K562 (cell line): ENCODE measurements at regions not wholly inside any gene's neighbourhood (a gene's known extent, or its start where the extent isn't known, plus 50 kb on each side); places are given as distances from the start of the nearest gene placed in this dataset.

ENCODE experiments used
- ATAC-seq: fragments of 200-7000 bp; cut with Tn5 transposase; 3 replicates; pipeline ENCODE4 v1.9.1; 2020; ENCODE audit warnings: moderate library complexity
- BruUV-seq: library from RNA; stranded (reverse); fragments of 400-500 nt; replicated peaks from 2 replicates; lab custom pipeline; 2021; lab: Mats Ljungman, UMichigan
- CTCF ChIA-PET: fragments of 300-600 bp; formaldehyde crosslinking; extraction: SDS; loops from one replicate; lab custom pipeline; 2021; ENCODE audit warnings: low intra/inter-chr PET ratio; lab: Yijun Ruan, JAX
- POLR2A ChIA-PET: fragments of 300-600, 350-650 bp; sonication (Branson Sonifier 250); formaldehyde crosslinking; extraction: SDS; loops from one replicate; lab custom pipeline; 2021; ENCODE audit warnings: antibody characterized with exemption, inconsistent platforms; lab: Yijun Ruan, JAX
- DNase-seq, 4 experiments: peaks; one replicate each; pipeline versions ENCODE4 v3.0.0 to v3.0.0-alpha.2; 2011 to 2018; ENCODE audit warnings: low spot score in 3 of 4, mixed read lengths in 3 of 4; ENCODE audit errors: extremely low read depth in 1 of 4
- FAIRE-seq: peaks from 2 replicates; lab custom pipeline; 2011; peaks lifted over from hg19 to GRCh38; lab: Jason Lieb, UNC
- H2AFZ ChIP-seq: 2 replicates; pipeline ENCODE4 v1.6.0; 2011; ENCODE audit warnings: low read depth, low read length, control low read depth, inconsistent platforms
- H3K27ac ChIP-seq: fragments of 200-600 bp; 3 replicates; pipeline ENCODE4 v1.8.0; 2011; ENCODE audit warnings: low read depth, mild to moderate bottlenecking, control low read depth, inconsistent platforms, low read length, moderate library complexity, mixed read lengths; ENCODE audit errors: extremely low read depth
- H3K27me3 ChIP-seq, 2 experiments: fragments of 300-600 bp in 1 of 2; 2 replicates in 1 of 2; 3 replicates in 1 of 2; pipeline versions ENCODE4 v1.6.0 to v1.8.0; 2011; ENCODE audit warnings: inconsistent platforms in 2 of 2, low read length in 2 of 2, mild to moderate bottlenecking in 1 of 2, mixed read lengths in 1 of 2, moderate library complexity in 1 of 2; ENCODE audit not compliant: control insufficient read depth in 2 of 2, insufficient read depth in 2 of 2
- H3K36me3 ChIP-seq: fragments of 300-600 bp; 3 replicates; pipeline ENCODE4 v1.8.0; 2011; ENCODE audit warnings: mild to moderate bottlenecking, low read length, inconsistent platforms; ENCODE audit not compliant: control insufficient read depth, insufficient read depth
- H3K4me1 ChIP-seq, 2 experiments: fragments of 200-600 bp in 1 of 2; replicated peaks in 1 of 2; 2 replicates in 1 of 2; 3 replicates in 1 of 2; pipeline versions ENCODE4 v1.5.1 to v1.8.0; 2011; ENCODE audit warnings: inconsistent platforms in 2 of 2, low read length in 2 of 2, mild to moderate bottlenecking in 1 of 2, mixed read lengths in 1 of 2, moderate library complexity in 1 of 2; ENCODE audit not compliant: control insufficient read depth in 2 of 2, insufficient read depth in 2 of 2
- H3K4me2 ChIP-seq: 2 replicates; pipeline ENCODE4 v1.6.1; 2011; ENCODE audit warnings: low read length, control low read depth, inconsistent platforms, mixed read lengths; ENCODE audit not compliant: insufficient read depth
- H3K4me3 ChIP-seq: fragments of 200-600 bp; sonication (generic), shearing (Covaris generic); 2 replicates; pipeline ENCODE4 v1.5.1; 2016; ENCODE audit warnings: control low read depth, inconsistent platforms
- H3K79me2 ChIP-seq: fragments of 200-600 bp; 3 replicates; pipeline ENCODE4 v1.8.0; 2011; ENCODE audit warnings: low read length, inconsistent platforms; ENCODE audit not compliant: control insufficient read depth, insufficient read depth
- H3K9ac ChIP-seq, 2 experiments: 2 replicates each; pipeline versions ENCODE4 v1.6.0 to v1.6.1; 2011; ENCODE audit warnings: low read depth in 2 of 2, low read length in 2 of 2, control low read depth in 1 of 2, inconsistent platforms in 1 of 2, mild to moderate bottlenecking in 1 of 2, mixed read lengths in 1 of 2; ENCODE audit not compliant: insufficient read depth in 1 of 2
- H3K9me1 ChIP-seq: one replicate; pipeline ENCODE4 v1.6.0; 2011; ENCODE audit warnings: inconsistent platforms, mild to moderate bottlenecking, low read length, moderate library complexity; ENCODE audit not compliant: control insufficient read depth, insufficient read depth
- H3K9me3 ChIP-seq: replicated peaks from 2 replicates; pipeline ENCODE4 v1.5.1; 2011; ENCODE audit warnings: low read depth, low read length, inconsistent platforms; ENCODE audit not compliant: control insufficient read depth, insufficient read depth
- H4K20me1 ChIP-seq: replicated peaks from 2 replicates; pipeline ENCODE4 v1.6.1; 2011; ENCODE audit warnings: low read length, inconsistent platforms, mixed read lengths; ENCODE audit not compliant: control insufficient read depth, insufficient read depth
- EP300 ChIP-seq: IDR thresholded peaks from 2 replicates; pipeline ENCODE4 v1.6.1; 2012; ENCODE audit warnings: low read length, improper control_type of control experiment
- IRF9 ChIP-seq: fragments of 450-650 bp; IDR thresholded peaks from 2 replicates; pipeline ENCODE4 v1.6.1; 2016; ENCODE audit warnings: missing biosample characterization, missing genetic modification characterization
- KAT2B ChIP-seq: IDR thresholded peaks from one replicate; pipeline ENCODE4 v1.6.1; 2012; ENCODE audit warnings: low read depth, mild to moderate bottlenecking, control low read depth, inconsistent platforms, low read length, moderate library complexity
- MEF2D ChIP-seq: conservative IDR thresholded peaks from 2 replicates; pipeline ENCODE4 v1.6.1; 2016; ENCODE audit warnings: low read depth, missing genetic modification characterization, missing compliant biosample characterization
- NCOA1 ChIP-seq: fragments of 450-650 bp; IDR thresholded peaks from 2 replicates; pipeline ENCODE4 v1.6.1; 2016; ENCODE audit warnings: low read depth
- POLR2AphosphoS2 ChIP-seq: IDR thresholded peaks from 2 replicates; pipeline ENCODE4 v1.6.1; 2012; ENCODE audit warnings: low read length, improper control_type of control experiment
- PPARD ChIP-seq: fragments of 250-450 bp; sonication (Bioruptor Pico); IDR thresholded peaks from 2 replicates; pipeline ENCODE4 v1.8.0; 2022; ENCODE audit warnings: inconsistent platforms, mild to moderate bottlenecking, moderate library complexity
- THRAP3 ChIP-seq: fragments of 450-650 bp; IDR thresholded peaks from 2 replicates; pipeline ENCODE4 v1.6.1; 2016; ENCODE audit warnings: mild to moderate bottlenecking, inconsistent platforms, borderline replicate concordance
- ZBTB12 ChIP-seq: fragments of 250-450 bp; sonication (Bioruptor Pico); IDR thresholded peaks from 2 replicates; pipeline ENCODE4 v1.4.0; 2020
- ZBTB17 ChIP-seq: fragments of 450-650 bp; formaldehyde crosslinking; IDR thresholded peaks from 2 replicates; pipeline ENCODE4 v1.4.0; 2020; ENCODE audit warnings: mild to moderate bottlenecking
- ZBTB7A ChIP-seq: IDR thresholded peaks from 2 replicates; pipeline ENCODE4 v1.6.1; 2011; ENCODE audit warnings: low read depth, mild to moderate bottlenecking, low read length, moderate library complexity, borderline replicate concordance; ENCODE audit not compliant: control insufficient read depth
- ZBTB8A ChIP-seq: fragments of 450-650 bp; IDR thresholded peaks from 2 replicates; pipeline ENCODE4 v1.6.1; 2018; ENCODE audit warnings: mild to moderate bottlenecking, moderate library complexity; ENCODE audit not compliant: partially characterized antibody
- ZNF561 ChIP-seq: fragments of 450-650 bp; formaldehyde crosslinking; conservative IDR thresholded peaks from 2 replicates; pipeline ENCODE4 v1.4.0; 2020; ENCODE audit warnings: mild to moderate bottlenecking, moderate library complexity
- ZSCAN29 ChIP-seq: fragments of 450-650 bp; IDR thresholded peaks from 2 replicates; pipeline ENCODE4 v1.6.1; 2017
- WGBS: fragments of 100-300 bp; shearing (Covaris generic); methylation state at CpG from one replicate; pipeline ENCODE4 v1.1.6; 2016; ENCODE audit warnings: low coverage, mixed read lengths; ENCODE audit not compliant: insufficient coverage; ENCODE audit errors: missing lambda C conversion rate; 5-methylcytosine and 5-hydroxymethylcytosine counted together
- in situ Hi-C: fragments of 300-500 bp; cut with MboI; formaldehyde crosslinking; loops from 4 replicates; pipeline ENCODE4 v1.15.0; 2018; ENCODE audit warnings: inconsistent platforms, mixed read lengths
- intact Hi-C: fragments of 100-400 bp; cut with micrococcal nuclease; formaldehyde crosslinking; loops from 2 replicates; pipeline ENCODE4 v1.14.2; 2022
- TF ChIP-seq, protein P1 (sequence below): fragments of 450-650 bp; IDR thresholded peaks from 2 replicates; pipeline ENCODE4 v1.7.0; 2016; ENCODE audit warnings: borderline replicate concordance
- TF ChIP-seq, protein P2 (sequence below): sonication (generic); formaldehyde crosslinking; IDR thresholded peaks from 2 replicates; pipeline ENCODE4 v1.8.0; 2022; ENCODE audit warnings: mild to moderate bottlenecking, missing genetic modification reagents
- TF ChIP-seq, protein P3 (sequence below): fragments of 250-450 bp; sonication (Bioruptor Pico); IDR thresholded peaks from 2 replicates; pipeline ENCODE4 v1.5.0; 2020; ENCODE audit warnings: mild to moderate bottlenecking, borderline replicate concordance

- no peak overlapping the region for H3K4me3 ChIP-seq
- intact Hi-C loops = no loop called here
- no peaks in the 10 kb centered on the region for H3K9me3 ChIP-seq
- H2AFZ ChIP-seq = no peak overlapping the region
- H3K27me3 ChIP-seq = no peaks in the 10 kb centered on the region
- H3K4me1 ChIP-seq = no peaks in the 10 kb centered on the region
- H4K20me1 ChIP-seq = no peaks in the 10 kb centered on the region
- FAIRE-seq = no peak
- no peak overlapping the region for H3K9ac ChIP-seq
- H3K27ac ChIP-seq = no peak overlapping the region
- POLR2A ChIA-PET = no interaction called here
- CTCF ChIA-PET = no interaction called here
- BruUV-seq = no TSS peak
- no peak for ATAC-seq
- TF ChIP-seq NCOA1 (no peak), ZNF561 (no peak), KAT2B (no peak), ZBTB7A (no peak), POLR2AphosphoS2 (no peak), MEF2D (tag) (no peak), PPARD (CRISPR knock-in tag) (no peak), ZBTB8A (no peak), ZBTB17 (no peak), ZBTB12 (CRISPR knock-in tag) (no peak), THRAP3 (no peak), EP300 (no peak), ZSCAN29 (no peak), IRF9 (tag) (no peak)
- TF ChIP-seq, protein P1, sequence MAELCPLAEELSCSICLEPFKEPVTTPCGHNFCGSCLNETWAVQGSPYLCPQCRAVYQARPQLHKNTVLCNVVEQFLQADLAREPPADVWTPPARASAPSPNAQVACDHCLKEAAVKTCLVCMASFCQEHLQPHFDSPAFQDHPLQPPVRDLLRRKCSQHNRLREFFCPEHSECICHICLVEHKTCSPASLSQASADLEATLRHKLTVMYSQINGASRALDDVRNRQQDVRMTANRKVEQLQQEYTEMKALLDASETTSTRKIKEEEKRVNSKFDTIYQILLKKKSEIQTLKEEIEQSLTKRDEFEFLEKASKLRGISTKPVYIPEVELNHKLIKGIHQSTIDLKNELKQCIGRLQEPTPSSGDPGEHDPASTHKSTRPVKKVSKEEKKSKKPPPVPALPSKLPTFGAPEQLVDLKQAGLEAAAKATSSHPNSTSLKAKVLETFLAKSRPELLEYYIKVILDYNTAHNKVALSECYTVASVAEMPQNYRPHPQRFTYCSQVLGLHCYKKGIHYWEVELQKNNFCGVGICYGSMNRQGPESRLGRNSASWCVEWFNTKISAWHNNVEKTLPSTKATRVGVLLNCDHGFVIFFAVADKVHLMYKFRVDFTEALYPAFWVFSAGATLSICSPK = no peak
- TF ChIP-seq, protein P2, sequence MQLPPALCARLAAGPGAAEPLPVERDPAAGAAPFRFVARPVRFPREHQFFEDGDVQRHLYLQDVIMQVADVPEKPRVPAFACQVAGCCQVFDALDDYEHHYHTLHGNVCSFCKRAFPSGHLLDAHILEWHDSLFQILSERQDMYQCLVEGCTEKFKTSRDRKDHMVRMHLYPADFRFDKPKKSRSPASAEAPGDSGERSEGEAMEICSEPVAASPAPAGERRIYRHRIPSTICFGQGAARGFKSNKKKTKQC (CRISPR knock-in tag) = no peak
- TF ChIP-seq, protein P3, sequence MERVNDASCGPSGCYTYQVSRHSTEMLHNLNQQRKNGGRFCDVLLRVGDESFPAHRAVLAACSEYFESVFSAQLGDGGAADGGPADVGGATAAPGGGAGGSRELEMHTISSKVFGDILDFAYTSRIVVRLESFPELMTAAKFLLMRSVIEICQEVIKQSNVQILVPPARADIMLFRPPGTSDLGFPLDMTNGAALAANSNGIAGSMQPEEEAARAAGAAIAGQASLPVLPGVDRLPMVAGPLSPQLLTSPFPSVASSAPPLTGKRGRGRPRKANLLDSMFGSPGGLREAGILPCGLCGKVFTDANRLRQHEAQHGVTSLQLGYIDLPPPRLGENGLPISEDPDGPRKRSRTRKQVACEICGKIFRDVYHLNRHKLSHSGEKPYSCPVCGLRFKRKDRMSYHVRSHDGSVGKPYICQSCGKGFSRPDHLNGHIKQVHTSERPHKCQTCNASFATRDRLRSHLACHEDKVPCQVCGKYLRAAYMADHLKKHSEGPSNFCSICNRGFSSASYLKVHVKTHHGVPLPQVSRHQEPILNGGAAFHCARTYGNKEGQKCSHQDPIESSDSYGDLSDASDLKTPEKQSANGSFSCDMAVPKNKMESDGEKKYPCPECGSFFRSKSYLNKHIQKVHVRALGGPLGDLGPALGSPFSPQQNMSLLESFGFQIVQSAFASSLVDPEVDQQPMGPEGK (CRISPR knock-in tag) = no peak
- TF ChIP-seq, all 486 proteins: peak for 0
- H3K4me2 ChIP-seq = no peak overlapping the region
- no peak for DNase-seq
- no peaks in the 10 kb centered on the region for H3K79me2 ChIP-seq
- in situ Hi-C loops = no loop called here
- H3K36me3 ChIP-seq = no peaks in the 10 kb centered on the region
- WGBS = 0% methylated on average over 1 of the region's 1 CpG
- H3K9me1 ChIP-seq = no peaks in the 10 kb centered on the region
Measured at GRCh38 chr10:106213493-106213892, 951.0 kb downstream of the SORCS1 start.
